ENCODE measurements at regions not wholly inside any gene's neighbourhood (a gene's known extent, or its start where the extent isn't known, plus 50 kb on each side); places are given as distances from the start of the nearest gene placed in this dataset.

GRCh38 chr18:75116809-75117208 lies 92.1 kb downstream of the PTGR3 start:
- no peak for TF ChIP-seq CTCF (IDR thresholded peaks at IDR 0.05; ENCODE audit: low read depth, low read length)
- no peak overlapping the region for H3K4me3 ChIP-seq (ENCODE audit: low read depth, low read length)

- TF ChIP-seq CTCF (IDR thresholded peaks at IDR 0.05; ENCODE audit: low read depth, low read length): no peak
- H3K4me3 ChIP-seq (ENCODE audit: low read depth, low read length): no peak overlapping the region
Observed at GRCh38 chr18:75116165-75116564, 92.8 kb downstream of the PTGR3 start.

DNA sequence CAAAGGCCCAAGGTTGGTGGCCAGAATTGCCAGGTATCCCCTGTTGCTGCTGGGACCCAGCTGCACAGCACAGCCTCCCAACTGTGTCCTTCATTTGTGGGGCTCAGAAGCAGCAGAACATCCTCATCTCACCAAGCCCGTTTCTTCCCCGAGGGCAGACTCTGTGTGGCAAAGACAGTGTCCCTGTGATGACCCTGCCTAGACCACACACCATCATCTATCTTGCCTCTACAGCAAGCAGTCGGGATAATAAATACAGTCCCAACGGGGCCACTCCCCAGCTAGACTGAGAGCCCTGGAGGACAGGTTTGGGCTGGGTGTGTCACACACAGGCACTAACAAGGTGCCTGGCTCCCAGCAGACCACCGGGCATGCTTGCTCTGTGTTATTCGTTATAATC lies 93.4 kb downstream of the PTGR3 start:
- no peak overlapping the region for H3K4me3 ChIP-seq (ENCODE audit: low read depth, low read length)
- TF ChIP-seq CTCF (IDR thresholded peaks at IDR 0.05; ENCODE audit: low read depth, low read length): no peak

Measured in WI38 (cell line).